ENCODE measurements at regions not wholly inside any gene's neighbourhood (a gene's known extent, or its start where the extent isn't known, plus 50 kb on each side); places are given as distances from the start of the nearest gene placed in this dataset.

DNA sequence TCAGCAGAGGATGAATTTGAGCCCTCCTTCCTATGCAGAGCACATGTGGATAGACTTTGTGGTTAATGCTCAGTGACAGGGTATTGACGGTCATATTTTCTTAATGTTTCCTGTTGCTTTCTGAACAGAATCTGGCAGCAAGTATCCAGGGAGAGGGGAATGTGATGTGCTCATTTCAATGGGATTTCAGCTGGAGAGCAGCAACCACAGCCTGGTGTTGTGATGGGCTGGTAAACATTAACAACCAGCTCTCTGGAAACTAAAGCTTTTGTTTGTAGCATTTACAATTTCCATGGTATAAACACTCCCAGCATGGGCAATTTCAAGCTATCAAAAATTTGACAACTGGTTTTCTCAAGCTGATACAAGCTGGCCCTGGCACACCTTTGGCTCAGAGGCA, 215.9 kb downstream of the SH2D4B start:
- Histone ChIP-seq H3K4me3 (ENCODE audit: low read depth, low read length, poor library complexity, severe bottlenecking) (no peak overlapping the region), H3K27ac (ENCODE audit: low read depth, low read length, poor library complexity, severe bottlenecking) (no peak overlapping the region), H3K4me1 (ENCODE audit: insufficient read depth, low read length, poor library complexity, severe bottlenecking) (no peaks in the 10 kb centered on the region), H3K36me3 (ENCODE audit: insufficient read depth, low read length, poor library complexity, severe bottlenecking) (no peaks in the 10 kb centered on the region), H3K27me3 (replicated peaks; ENCODE audit: insufficient read depth, low read depth, low read length, poor library complexity) (no peaks in the 10 kb centered on the region), H3K9me3 (ENCODE audit: low read depth, low read length, poor library complexity, severe bottlenecking) (no peaks in the 10 kb centered on the region)
- intact Hi-C loops (cut with micrococcal nuclease; ENCODE audit: unreplicated experiment) = no loop called here
- no TSS peak for BruUV-seq (replicated peaks)
- no peak for TF ChIP-seq EZH2 (IDR thresholded peaks at IDR 0.05; ENCODE audit: borderline replicate concordance, low read depth, low read length, poor library complexity, severe bottlenecking)
- TF ChIP-seq, protein P1, sequence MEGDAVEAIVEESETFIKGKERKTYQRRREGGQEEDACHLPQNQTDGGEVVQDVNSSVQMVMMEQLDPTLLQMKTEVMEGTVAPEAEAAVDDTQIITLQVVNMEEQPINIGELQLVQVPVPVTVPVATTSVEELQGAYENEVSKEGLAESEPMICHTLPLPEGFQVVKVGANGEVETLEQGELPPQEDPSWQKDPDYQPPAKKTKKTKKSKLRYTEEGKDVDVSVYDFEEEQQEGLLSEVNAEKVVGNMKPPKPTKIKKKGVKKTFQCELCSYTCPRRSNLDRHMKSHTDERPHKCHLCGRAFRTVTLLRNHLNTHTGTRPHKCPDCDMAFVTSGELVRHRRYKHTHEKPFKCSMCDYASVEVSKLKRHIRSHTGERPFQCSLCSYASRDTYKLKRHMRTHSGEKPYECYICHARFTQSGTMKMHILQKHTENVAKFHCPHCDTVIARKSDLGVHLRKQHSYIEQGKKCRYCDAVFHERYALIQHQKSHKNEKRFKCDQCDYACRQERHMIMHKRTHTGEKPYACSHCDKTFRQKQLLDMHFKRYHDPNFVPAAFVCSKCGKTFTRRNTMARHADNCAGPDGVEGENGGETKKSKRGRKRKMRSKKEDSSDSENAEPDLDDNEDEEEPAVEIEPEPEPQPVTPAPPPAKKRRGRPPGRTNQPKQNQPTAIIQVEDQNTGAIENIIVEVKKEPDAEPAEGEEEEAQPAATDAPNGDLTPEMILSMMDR (conservative IDR thresholded peaks at IDR 0.05; ENCODE audit: low read depth, low read length) = no peak
- CTCF ChIA-PET = no interaction called here
- DNase-seq (ENCODE audit: low spot score) = no peak
- POLR2A ChIA-PET (ENCODE audit: low non-redundant PET) = no interaction called here

- no TSS peak for BruUV-seq (replicated peaks)
Observed at GRCh38 chr10:80755893-80756292, 218.2 kb downstream of the SH2D4B start.

DNA sequence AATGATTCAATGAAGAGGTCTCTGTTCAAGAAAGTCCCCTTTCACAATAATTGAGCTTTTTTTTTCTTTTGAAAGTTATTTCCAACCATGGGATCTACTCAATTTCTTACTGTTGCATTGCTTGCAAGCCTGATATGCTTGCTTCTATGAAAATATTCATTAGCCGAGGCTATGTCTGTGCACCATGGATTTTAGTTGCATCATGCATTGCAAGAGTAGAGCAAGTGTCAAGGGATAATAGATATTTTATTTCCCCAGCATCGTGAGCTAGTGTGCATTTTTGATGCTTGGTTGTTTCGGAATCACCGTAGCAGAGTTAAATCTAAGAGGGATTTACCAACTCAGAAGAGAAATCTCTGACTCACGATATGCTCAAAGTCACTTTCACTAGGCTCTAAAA, 222.0 kb downstream of the SH2D4B start:
- H3K4me1 ChIP-seq (ENCODE audit: insufficient read depth, low read length, poor library complexity, severe bottlenecking) = no peaks in the 10 kb centered on the region
- TF ChIP-seq, protein P1 (conservative IDR thresholded peaks at IDR 0.05; ENCODE audit: low read depth, low read length) = no peak
- TF ChIP-seq EZH2 (IDR thresholded peaks at IDR 0.05; ENCODE audit: borderline replicate concordance, low read depth, low read length, poor library complexity, severe bottlenecking) = no peak
- intact Hi-C loops (cut with micrococcal nuclease; ENCODE audit: unreplicated experiment) = no loop called here
- no peak overlapping the region for H3K27ac ChIP-seq (ENCODE audit: low read depth, low read length, poor library complexity, severe bottlenecking)
- no peak for DNase-seq (ENCODE audit: low spot score)
- no peaks in the 10 kb centered on the region for H3K9me3 ChIP-seq (ENCODE audit: low read depth, low read length, poor library complexity, severe bottlenecking)
- BruUV-seq (replicated peaks) = no TSS peak
- no peaks in the 10 kb centered on the region for H3K27me3 ChIP-seq (replicated peaks; ENCODE audit: insufficient read depth, low read depth, low read length, poor library complexity)
- POLR2A ChIA-PET (ENCODE audit: low non-redundant PET) = no interaction called here
- CTCF ChIA-PET = no interaction called here
- no peaks in the 10 kb centered on the region for H3K36me3 ChIP-seq (ENCODE audit: insufficient read depth, low read length, poor library complexity, severe bottlenecking)
- no peak overlapping the region for H3K4me3 ChIP-seq (ENCODE audit: low read depth, low read length, poor library complexity, severe bottlenecking)

More at GRCh38 chr10:80755893-80756292, 218.2 kb downstream of the SH2D4B start:
- H3K9me3 ChIP-seq (ENCODE audit: low read depth, low read length, poor library complexity, severe bottlenecking) = no peaks in the 10 kb centered on the region
- intact Hi-C loops (cut with micrococcal nuclease; ENCODE audit: unreplicated experiment) = no loop called here
- CTCF ChIA-PET = no interaction called here
- H3K36me3 ChIP-seq (ENCODE audit: insufficient read depth, low read length, poor library complexity, severe bottlenecking) = no peaks in the 10 kb centered on the region
- TF ChIP-seq EZH2 (IDR thresholded peaks at IDR 0.05; ENCODE audit: borderline replicate concordance, low read depth, low read length, poor library complexity, severe bottlenecking) = no peak
- TF ChIP-seq, protein P1 (conservative IDR thresholded peaks at IDR 0.05; ENCODE audit: low read depth, low read length) = no peak
- no peak for DNase-seq (ENCODE audit: low spot score)
- H3K27ac ChIP-seq (ENCODE audit: low read depth, low read length, poor library complexity, severe bottlenecking) = no peak overlapping the region
- POLR2A ChIA-PET (ENCODE audit: low non-redundant PET) = no interaction called here
- H3K4me1 ChIP-seq (ENCODE audit: insufficient read depth, low read length, poor library complexity, severe bottlenecking) = no peaks in the 10 kb centered on the region
- no peaks in the 10 kb centered on the region for H3K27me3 ChIP-seq (replicated peaks; ENCODE audit: insufficient read depth, low read depth, low read length, poor library complexity)
- H3K4me3 ChIP-seq (ENCODE audit: low read depth, low read length, poor library complexity, severe bottlenecking) = no peak overlapping the region

Data from A673 (cell line).